ENCODE measurements at regions not wholly inside any gene's neighbourhood (a gene's known extent, or its start where the extent isn't known, plus 50 kb on each side); places are given as distances from the start of the nearest gene placed in this dataset.
"Not testable (repeated sequence)": the region's sequence is repeated elsewhere in the genome, so short reads cannot be mapped to it uniquely, and the experiment has no call there.

- DNase-seq (ENCODE audit: low read depth), result peak; percentile 65
Observed at GRCh38 chr11:115612046-115612730, 108.0 kb upstream of the CADM1 start.

GRCh38 chr11:115611343-115611742 is 107.1 kb upstream of the CADM1 start:
- no peak for DNase-seq (ENCODE audit: low read depth)

GRCh38 chr11:115610908-115611307 is 106.7 kb upstream of the CADM1 start:
- DNase-seq (ENCODE audit: low read depth), result no peak

- not testable (repeated sequence) for DNase-seq (ENCODE audit: low read depth)
Observed at GRCh38 chr11:115610234-115610633, 106.0 kb upstream of the CADM1 start.

- DNase-seq (ENCODE audit: low read depth), result no peak
Observed at GRCh38 chr11:115608976-115609375, 104.8 kb upstream of the CADM1 start.

- peak; percentile 49 for DNase-seq (ENCODE audit: low read depth)
Observed at GRCh38 chr11:115607621-115608221, 103.5 kb upstream of the CADM1 start.

- peak; percentile 68 for DNase-seq (ENCODE audit: low read depth)
Observed at GRCh38 chr11:115606498-115607220, 102.4 kb upstream of the CADM1 start.

- DNase-seq (ENCODE audit: low read depth), result peak; percentile 73
Observed at GRCh38 chr11:115605871-115606497, 101.8 kb upstream of the CADM1 start.

- peak; percentile 50 for DNase-seq (ENCODE audit: low read depth)
Observed at GRCh38 chr11:115605397-115605796, 101.2 kb upstream of the CADM1 start.

- no peak for DNase-seq (ENCODE audit: low read depth)
Observed at GRCh38 chr11:115599125-115599524, 94.9 kb upstream of the CADM1 start.

GRCh38 chr11:115598257-115598901 is 94.2 kb upstream of the CADM1 start:
- DNase-seq (ENCODE audit: low read depth), result no peak

GRCh38 chr11:115591380-115591779 is 87.2 kb upstream of the CADM1 start:
- DNase-seq (ENCODE audit: low read depth), result no peak

- no peak for DNase-seq (ENCODE audit: low read depth)
Observed at GRCh38 chr11:115590254-115590653, 86.0 kb upstream of the CADM1 start.

- no peak for DNase-seq (ENCODE audit: low read depth)
Observed at GRCh38 chr11:115587718-115588342, 83.6 kb upstream of the CADM1 start.

GRCh38 chr11:115585361-115586024 is 81.3 kb upstream of the CADM1 start:
- DNase-seq (ENCODE audit: low read depth), result no peak

GRCh38 chr11:115581871-115582639 is 77.8 kb upstream of the CADM1 start:
- DNase-seq (ENCODE audit: low read depth), result peak; percentile 48

GRCh38 chr11:115580927-115581680 is 76.9 kb upstream of the CADM1 start:
- peak; percentile 87 for DNase-seq (ENCODE audit: low read depth)

- peak; percentile 83 for DNase-seq (ENCODE audit: low read depth)
Observed at GRCh38 chr11:115580416-115580815, 76.2 kb upstream of the CADM1 start.

- peak; percentile 77 for DNase-seq (ENCODE audit: low read depth)
Observed at GRCh38 chr11:115579181-115579825, 75.1 kb upstream of the CADM1 start.

Measured in M059J (cell line).